ENCODE measurements at regions not wholly inside any gene's neighbourhood (a gene's known extent, or its start where the extent isn't known, plus 50 kb on each side); places are given as distances from the start of the nearest gene placed in this dataset.

DNA sequence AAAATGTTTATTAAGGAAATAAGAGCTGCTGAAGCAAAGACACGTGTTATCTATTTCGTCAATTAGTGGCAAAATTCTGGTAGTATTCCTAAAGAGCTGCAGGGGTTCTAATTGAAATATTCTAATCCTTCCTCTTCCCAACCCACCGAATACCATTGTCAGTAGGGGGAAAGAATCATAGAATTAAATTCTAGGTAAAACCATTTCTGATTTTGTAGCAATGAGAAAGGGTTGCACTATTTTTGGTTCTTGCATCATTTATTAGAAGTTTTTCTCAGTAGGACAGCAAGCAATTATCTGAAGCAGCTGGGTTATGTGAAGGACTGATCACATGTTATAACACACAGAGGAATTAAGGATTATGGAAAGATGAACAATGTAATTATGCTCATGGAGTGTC lies 80.3 kb upstream of the SEMA6A start:
- DNase-seq: no peak

DNA sequence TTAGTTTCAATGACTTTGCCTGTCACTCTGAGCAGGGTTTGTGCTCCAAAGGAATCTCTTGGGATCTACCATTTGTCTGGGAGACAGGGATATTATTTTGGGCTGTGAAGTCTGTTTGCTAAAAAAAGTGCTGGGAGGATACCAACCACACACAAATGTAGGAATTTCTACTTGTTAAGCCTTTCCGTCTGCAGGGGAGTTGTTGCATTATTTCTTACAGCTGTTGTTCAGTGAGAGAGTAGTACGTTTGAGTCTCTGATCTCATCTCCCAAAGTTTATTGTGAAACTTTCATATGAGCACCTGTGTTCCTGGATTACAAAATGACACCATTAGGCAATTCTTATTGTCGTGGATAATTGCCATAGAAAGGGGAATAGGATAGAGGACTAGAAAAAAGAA lies 78.3 kb upstream of the SEMA6A start:
- DNase-seq: no peak

DNA sequence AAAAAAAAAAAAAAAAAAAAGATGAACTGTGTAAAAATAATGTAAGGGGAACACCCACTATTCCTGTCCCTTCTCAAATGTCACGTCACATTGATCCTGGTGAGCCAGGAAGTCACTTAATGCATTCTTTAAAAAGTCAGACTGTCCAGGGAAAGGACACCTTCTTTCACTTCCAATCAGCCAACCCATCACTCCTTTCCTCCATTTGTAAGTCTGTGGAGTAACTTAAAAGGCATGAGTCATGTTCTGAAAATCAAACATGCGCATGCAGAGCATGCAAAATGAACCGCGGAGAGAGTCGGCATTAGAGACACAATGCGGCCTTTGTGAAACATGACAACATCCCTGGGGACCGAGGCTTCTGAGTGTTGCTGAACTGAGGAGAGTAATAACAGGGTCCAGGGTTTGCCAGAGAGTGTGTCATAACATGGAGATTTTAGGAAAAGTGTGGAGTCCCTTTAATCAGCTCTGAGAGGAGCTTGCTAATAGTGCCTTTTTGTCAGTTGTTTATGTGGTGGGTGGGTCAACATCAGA lies 77.6 kb upstream of the SEMA6A start:
- DNase-seq: peak in 1 of 2 experiments; percentile 5

DNA sequence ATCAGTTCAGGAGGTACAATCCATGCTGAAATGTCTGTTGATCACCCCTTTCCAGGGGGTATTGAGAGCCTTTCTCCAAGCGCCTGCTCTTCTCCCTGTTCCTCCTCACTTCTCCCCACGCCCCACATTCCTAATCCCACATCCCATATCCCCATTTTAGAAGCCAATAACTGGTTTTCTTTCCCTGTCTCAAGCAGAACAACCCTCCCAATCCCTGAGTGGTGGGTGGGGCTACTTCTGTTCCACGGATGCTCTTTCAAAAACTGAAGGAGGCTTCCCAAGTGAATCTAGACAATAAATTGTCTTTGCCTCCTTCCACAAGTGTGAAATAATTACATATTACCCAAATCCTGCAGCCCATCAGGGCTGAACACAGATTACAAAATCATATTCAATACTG lies 77.0 kb upstream of the SEMA6A start:
- DNase-seq: no peak

DNA sequence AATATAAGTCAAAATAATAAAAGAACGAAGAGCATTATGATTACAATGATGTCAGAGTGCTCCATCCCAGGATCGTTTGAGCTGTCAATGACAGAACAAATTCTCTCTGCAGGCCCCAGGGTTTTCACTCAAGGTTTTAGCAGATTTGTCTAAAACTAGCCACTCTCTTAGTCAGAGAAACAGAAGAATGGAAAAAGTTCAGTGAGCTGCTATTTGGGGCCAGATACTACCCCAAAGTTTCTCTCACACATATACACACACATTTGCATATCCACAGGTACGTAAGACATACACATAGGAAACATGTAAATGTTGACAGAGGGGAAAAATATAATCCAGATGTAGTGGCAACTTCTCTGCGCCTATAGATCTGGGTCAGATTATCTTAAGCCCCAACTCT lies 76.3 kb upstream of the SEMA6A start:
- no peak for DNase-seq

GRCh38 chr5:116650544-116650943 lies 75.9 kb upstream of the SEMA6A start:
- DNase-seq: peak; percentile 49 to 72

DNA sequence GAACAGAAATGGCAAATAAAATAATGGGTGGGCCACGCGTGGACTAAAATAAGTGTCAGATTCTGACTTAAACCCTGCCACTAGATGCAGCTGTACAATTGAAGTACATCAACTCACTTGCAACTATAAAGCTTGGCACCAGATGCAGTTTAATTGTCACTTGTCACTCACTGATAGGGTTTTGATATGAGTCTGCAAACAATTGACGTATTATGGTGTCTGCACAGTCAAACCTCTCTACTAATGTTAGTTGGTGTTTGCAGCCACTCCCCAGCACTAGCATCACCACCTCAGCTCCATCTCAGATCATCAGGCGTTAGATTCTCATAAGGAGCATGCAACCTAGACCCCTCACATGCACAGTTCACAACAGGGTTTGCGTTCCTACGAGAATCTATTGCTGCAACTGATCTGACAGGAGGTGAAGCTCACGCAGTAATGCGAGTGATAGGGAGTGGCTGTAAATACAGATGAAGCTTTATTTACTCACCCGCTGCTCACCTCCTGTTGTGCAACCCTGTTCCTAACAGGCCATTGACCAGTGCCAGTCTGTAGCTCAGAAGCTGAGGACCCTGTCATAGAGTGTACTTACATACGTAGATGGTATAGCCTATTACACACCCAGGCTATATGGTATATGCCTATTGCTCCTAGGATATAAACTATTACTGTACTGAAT lies 72.1 kb upstream of the SEMA6A start:
- DNase-seq: no peak

DNA sequence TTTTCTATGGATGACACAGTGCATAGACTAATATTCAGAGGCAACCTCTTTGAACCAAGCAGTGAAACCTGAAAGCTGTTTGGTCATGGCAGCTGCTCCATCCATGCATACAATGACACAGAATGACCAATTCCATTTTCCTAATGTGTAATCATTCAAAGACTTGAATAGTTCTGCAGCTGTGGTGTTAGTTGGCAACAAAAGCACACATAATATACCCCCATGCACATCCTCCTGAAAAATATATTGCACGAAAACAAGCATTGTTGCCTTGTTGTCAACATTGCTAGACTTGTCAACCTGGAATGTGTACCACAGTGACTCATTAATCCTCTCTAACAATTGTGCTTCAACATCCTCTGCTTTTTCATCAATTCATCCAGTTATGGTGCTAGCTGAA lies 71.0 kb upstream of the SEMA6A start:
- no peak for DNase-seq

DNA sequence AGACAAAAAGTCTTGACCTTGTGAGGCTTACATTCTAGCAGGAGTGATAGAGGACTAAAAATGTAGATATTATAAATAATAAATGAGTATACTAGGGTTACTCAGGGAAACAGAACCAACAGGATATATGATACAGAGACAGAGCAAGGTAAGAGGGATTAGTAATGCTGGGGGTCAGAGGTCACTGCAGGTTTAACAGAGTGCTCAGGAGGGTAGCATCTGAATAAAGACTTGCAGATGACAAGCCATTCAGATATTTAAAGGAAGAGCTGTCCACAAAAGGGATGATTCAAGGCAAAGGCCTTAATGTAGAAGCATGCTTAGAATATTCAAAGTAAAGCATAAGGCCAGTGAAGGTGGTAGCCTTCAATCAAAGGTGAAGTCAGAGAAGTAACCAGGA lies 65.6 kb upstream of the SEMA6A start:
- DNase-seq: no peak

DNA sequence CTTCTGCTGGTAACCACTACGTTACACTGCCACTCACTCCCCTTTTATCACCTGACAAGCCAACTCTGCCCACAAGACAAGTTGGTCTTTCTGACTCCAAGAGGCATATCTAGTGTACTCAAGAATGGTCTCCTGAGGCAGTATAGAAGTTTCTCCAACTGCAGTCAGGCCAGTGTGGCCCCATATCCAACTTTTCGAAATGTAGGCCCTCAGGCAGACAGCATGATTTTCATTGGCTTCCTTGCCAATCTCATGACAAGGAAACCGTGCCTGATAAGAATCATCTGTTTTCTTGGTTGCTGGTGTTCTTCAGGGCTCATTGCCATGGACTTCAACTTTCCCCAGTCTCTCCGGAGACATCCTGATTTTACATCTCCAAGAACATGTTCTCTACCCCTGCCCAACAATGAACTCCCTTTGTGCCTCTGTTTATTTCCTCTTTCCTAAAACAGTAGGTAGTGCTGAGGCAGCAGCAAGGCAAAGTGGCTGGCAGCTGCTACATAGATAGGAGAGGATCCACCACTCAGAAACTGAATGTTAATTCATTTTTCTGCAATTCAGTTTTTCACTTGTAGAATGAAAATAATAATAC lies 62.6 kb upstream of the SEMA6A start:
- no peak for DNase-seq

- DNase-seq: no peak
These were observed 58.3 kb upstream of the SEMA6A start for GRCh38 chr5:116632890-116633289.

DNA sequence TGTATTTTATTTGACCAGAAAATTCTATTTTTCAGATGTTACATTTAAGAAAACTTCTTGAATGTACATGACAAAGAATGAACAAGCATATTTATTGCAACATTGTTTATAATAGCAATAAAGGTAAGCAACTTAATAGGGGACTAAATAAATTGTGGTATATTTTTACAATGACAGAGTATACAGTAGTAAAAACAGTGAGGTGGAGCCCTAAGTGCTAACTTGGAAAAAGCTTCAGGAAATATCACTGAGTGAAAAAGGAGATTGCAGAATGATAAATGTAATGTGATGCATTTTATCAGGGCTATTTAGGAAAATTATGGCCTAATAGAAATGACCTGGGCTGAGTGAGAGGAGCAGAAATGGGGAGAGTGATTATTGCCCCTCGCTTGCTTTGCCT lies 56.5 kb upstream of the SEMA6A start:
- no peak for DNase-seq

GRCh38 chr5:116629168-116629567 lies 54.5 kb upstream of the SEMA6A start:
- no peak for DNase-seq

GRCh38 chr5:116626945-116627679 lies 52.5 kb upstream of the SEMA6A start:
- DNase-seq: no peak

GRCh38 chr5:116626272-116626723 lies 51.7 kb upstream of the SEMA6A start:
- peak; percentile 91 to 96 for DNase-seq

Measured in NCI-H446 (cell line).